Stimulated activated CD4-positive, alpha-beta T cell treated with anti-CD3 and anti-CD28 coated beads, Interleukin-1b, Interleukin-23, amount 100 ng/mL, for 1 hour (primary cell): ENCODE measurements at regions not wholly inside any gene's neighbourhood (a gene's known extent, or its start where the extent isn't known, plus 50 kb on each side); places are given as distances from the start of the nearest gene placed in this dataset.
A peak's percentile ranks its signal among the peaks of the same experiment; 100 is the strongest.

Experiments used
- DNase-seq, 2 donors: peaks; one replicate each; pipeline ENCODE4 v3.0.0-alpha.2; 2020; ENCODE audit warnings: low read depth in 2 of 2

GRCh38 chr7:131182446-131183058 is 145.1 kb upstream of the MKLN1 start:
- DNase-seq, result no peak

GRCh38 chr7:131183072-131183471 is 144.6 kb upstream of the MKLN1 start:
- no peak for DNase-seq

GRCh38 chr7:131183611-131184119 is 144.0 kb upstream of the MKLN1 start:
- no peak for DNase-seq

GRCh38 chr7:131186816-131187215 is 140.9 kb upstream of the MKLN1 start:
- DNase-seq, result no peak

- DNase-seq, result peak in 1 of 2 donors; percentile 25
Measured at GRCh38 chr7:131188367-131189339, 139.0 kb upstream of the MKLN1 start.

- DNase-seq, result no peak
Measured at GRCh38 chr7:131189488-131189887, 138.2 kb upstream of the MKLN1 start.

GRCh38 chr7:131190146-131190545 is 137.5 kb upstream of the MKLN1 start:
- DNase-seq, result no peak

- DNase-seq, result no peak
Measured at GRCh38 chr7:131190581-131190980, 137.1 kb upstream of the MKLN1 start.

- DNase-seq, result no peak
Measured at GRCh38 chr7:131194070-131194865, 133.4 kb upstream of the MKLN1 start.

GRCh38 chr7:131196803-131197202 is 130.9 kb upstream of the MKLN1 start:
- DNase-seq, result no peak

GRCh38 chr7:131197920-131198615 is 129.6 kb upstream of the MKLN1 start:
- DNase-seq, result no peak

GRCh38 chr7:131202451-131202850 is 125.2 kb upstream of the MKLN1 start:
- no peak for DNase-seq

- no peak for DNase-seq
Measured at GRCh38 chr7:131203291-131203976, 124.2 kb upstream of the MKLN1 start.

- no peak for DNase-seq
Measured at GRCh38 chr7:131208777-131209176, 118.9 kb upstream of the MKLN1 start.

- no peak for DNase-seq
Measured at GRCh38 chr7:131210618-131211017, 117.1 kb upstream of the MKLN1 start.

GRCh38 chr7:131211500-131211899 is 116.2 kb upstream of the MKLN1 start:
- DNase-seq, result no peak

- DNase-seq, result no peak
Measured at GRCh38 chr7:131212114-131212513, 115.6 kb upstream of the MKLN1 start.

- DNase-seq, result no peak
Measured at GRCh38 chr7:131218727-131219128, 108.9 kb upstream of the MKLN1 start.

GRCh38 chr7:131219312-131220041 is 108.2 kb upstream of the MKLN1 start:
- no peak for DNase-seq

GRCh38 chr7:131221061-131221460 is 106.6 kb upstream of the MKLN1 start:
- DNase-seq, result no peak
